ENCODE measurements at regions not wholly inside any gene's neighbourhood (a gene's known extent, or its start where the extent isn't known, plus 50 kb on each side); places are given as distances from the start of the nearest gene placed in this dataset.

- TF ChIP-seq CTCF (IDR thresholded peaks at IDR 0.05; ENCODE audit: insufficient read depth, low read depth, low read length) = no peak
- CTCF ChIA-PET = no interaction called here
- no peak overlapping the region for H3K4me3 ChIP-seq (ENCODE audit: low read depth, low read length)
- POLR2A ChIA-PET = no interaction called here
- H3K27me3 ChIP-seq (ENCODE audit: control insufficient read depth, insufficient read depth, low read length) = no peaks in the 10 kb centered on the region
- no peaks in the 10 kb centered on the region for H3K36me3 ChIP-seq (ENCODE audit: control insufficient read depth, insufficient read depth, low read length)
- DNase-seq (ENCODE audit: low read depth) = no peak
These were observed 58.1 kb upstream of the MAST4 start for GRCh38 chr5:66538126-66538525.

- ChIA-PET POLR2A (no interaction called here), CTCF (no interaction called here)
- H3K4me3 ChIP-seq (ENCODE audit: low read depth, low read length) = no peak overlapping the region
- no peak for TF ChIP-seq CTCF (IDR thresholded peaks at IDR 0.05; ENCODE audit: insufficient read depth, low read depth, low read length)
- no peaks in the 10 kb centered on the region for H3K36me3 ChIP-seq (ENCODE audit: control insufficient read depth, insufficient read depth, low read length)
- DNase-seq (ENCODE audit: low read depth) = no peak
- no peaks in the 10 kb centered on the region for H3K27me3 ChIP-seq (ENCODE audit: control insufficient read depth, insufficient read depth, low read length)
These were observed 57.7 kb upstream of the MAST4 start for GRCh38 chr5:66538531-66538930.

GRCh38 chr5:66540078-66540477 is 56.1 kb upstream of the MAST4 start:
- TF ChIP-seq CTCF (IDR thresholded peaks at IDR 0.05; ENCODE audit: insufficient read depth, low read depth, low read length) = no peak
- ChIA-PET POLR2A (no interaction called here), CTCF (no interaction called here)
- Histone ChIP-seq H3K27me3 (ENCODE audit: control insufficient read depth, insufficient read depth, low read length) (no peaks in the 10 kb centered on the region), H3K4me3 (ENCODE audit: low read depth, low read length) (no peak overlapping the region), H3K36me3 (ENCODE audit: control insufficient read depth, insufficient read depth, low read length) (no peaks in the 10 kb centered on the region)
- DNase-seq (ENCODE audit: low read depth) = no peak

- TF ChIP-seq CTCF (IDR thresholded peaks at IDR 0.05; ENCODE audit: insufficient read depth, low read depth, low read length) = no peak
- CTCF ChIA-PET = no interaction called here
- Histone ChIP-seq H3K4me3 (ENCODE audit: low read depth, low read length) (no peak overlapping the region), H3K36me3 (ENCODE audit: control insufficient read depth, insufficient read depth, low read length) (no peaks in the 10 kb centered on the region), H3K27me3 (ENCODE audit: control insufficient read depth, insufficient read depth, low read length) (no peaks in the 10 kb centered on the region)
- POLR2A ChIA-PET = no interaction called here
- DNase-seq (ENCODE audit: low read depth) = no peak
These were observed 53.5 kb upstream of the MAST4 start for GRCh38 chr5:66542711-66543110.

Data from BJ (cell line).